HG02885 (cell line): ENCODE measurements at regions not wholly inside any gene's neighbourhood (a gene's known extent, or its start where the extent isn't known, plus 50 kb on each side); places are given as distances from the start of the nearest gene placed in this dataset.

Source experiments
- ATAC-seq: cut with Tn5 transposase; IDR thresholded peaks from one replicate; pipeline ENCODE4 v1.9.1; 2021; ENCODE audit warnings: mild to moderate bottlenecking; ENCODE audit not compliant: unreplicated experiment, poor library complexity

GRCh38 chr1:229815076-229815475 lies 189.0 kb downstream of the URB2 start:
- ATAC-seq = no peak

GRCh38 chr1:229815961-229816360 lies 189.9 kb downstream of the URB2 start:
- no peak for ATAC-seq

GRCh38 chr1:229817936-229818335 lies 191.9 kb downstream of the URB2 start:
- ATAC-seq = no peak

GRCh38 chr1:229819091-229819490 lies 193.0 kb downstream of the URB2 start:
- no peak for ATAC-seq

- ATAC-seq = no peak
Measured at GRCh38 chr1:229822026-229822425, 196.0 kb downstream of the URB2 start.

GRCh38 chr1:229825042-229825441 lies 199.0 kb downstream of the URB2 start:
- no peak for ATAC-seq

GRCh38 chr1:229828461-229828860 lies 202.4 kb downstream of the URB2 start:
- ATAC-seq = no peak

GRCh38 chr1:229832695-229833094 lies 206.6 kb downstream of the URB2 start:
- no peak for ATAC-seq

GRCh38 chr1:229834230-229834629 lies 208.2 kb downstream of the URB2 start:
- no peak for ATAC-seq

- no peak for ATAC-seq
Measured at GRCh38 chr1:229835226-229835625, 209.2 kb downstream of the URB2 start.

- ATAC-seq = no peak
Measured at GRCh38 chr1:229836324-229836723, 210.3 kb downstream of the URB2 start.

GRCh38 chr1:229838204-229838603 lies 212.2 kb downstream of the URB2 start:
- ATAC-seq = no peak

GRCh38 chr1:229839800-229840199 lies 213.8 kb downstream of the URB2 start:
- no peak for ATAC-seq

- ATAC-seq = peak; percentile 56
Measured at GRCh38 chr1:229841230-229841629, 215.2 kb downstream of the URB2 start.

- no peak for ATAC-seq
Measured at GRCh38 chr1:229842302-229843255, 216.5 kb downstream of the URB2 start.

GRCh38 chr1:229843627-229844238 lies 217.7 kb downstream of the URB2 start:
- ATAC-seq = no peak

- no peak for ATAC-seq
Measured at GRCh38 chr1:229844675-229845074, 218.6 kb downstream of the URB2 start.

GRCh38 chr1:229845410-229846138 lies 219.5 kb downstream of the URB2 start:
- no peak for ATAC-seq

GRCh38 chr1:229846351-229846750 lies 220.3 kb downstream of the URB2 start:
- no peak for ATAC-seq

GRCh38 chr1:229848752-229849677 lies 218.0 kb upstream of the GALNT2 start:
- ATAC-seq = no peak
